ENCODE measurements at regions not wholly inside any gene's neighbourhood (a gene's known extent, or its start where the extent isn't known, plus 50 kb on each side); places are given as distances from the start of the nearest gene placed in this dataset.

DNA sequence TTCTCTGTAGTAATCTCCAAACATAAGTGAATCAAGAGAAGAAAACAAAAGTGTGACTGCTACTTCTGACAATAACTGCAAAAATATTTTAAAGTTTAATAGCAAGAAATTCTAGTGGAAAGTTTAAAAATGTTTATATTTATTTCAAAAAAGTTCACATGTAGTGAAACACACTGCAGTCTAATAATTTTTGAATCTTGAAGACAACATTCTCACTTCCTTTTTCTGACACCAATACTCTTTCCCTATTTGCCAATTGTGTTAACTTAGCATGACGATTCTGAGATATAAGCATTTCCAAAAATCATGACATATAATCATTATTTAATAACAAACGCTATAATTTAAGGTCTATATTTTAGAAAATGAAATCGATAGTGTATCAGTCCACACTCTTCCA is 429.1 kb upstream of the PKDCC start:
- TF ChIP-seq CTCF (conservative IDR thresholded peaks at IDR 0.05 in 1 of 2, IDR thresholded peaks at IDR 0.05 in 1 of 2; ENCODE audit: extremely low read depth in 1 of 2, insufficient read depth in 1 of 2, low read depth in 1 of 2, low read length in 2 of 2): no peak
- no peak for TF ChIP-seq EZH2 (IDR thresholded peaks at IDR 0.05; ENCODE audit: borderline replicate concordance, low read length)

Data from mammary epithelial cell (primary cell).